WERI-Rb-1 (cell line): ENCODE measurements at regions not wholly inside any gene's neighbourhood (a gene's known extent, or its start where the extent isn't known, plus 50 kb on each side); places are given as distances from the start of the nearest gene placed in this dataset.

Source experiments
- DNase-seq: peaks from one replicate; pipeline ENCODE4 v3.0.0-alpha.2; 2020
- H3K27ac ChIP-seq: fragments of 250-450 bp; sonication (Bioruptor Pico); 2 replicates; pipeline ENCODE4 v1.5.1; 2020; ENCODE audit warnings: mild to moderate bottlenecking, moderate library complexity
- H3K27me3 ChIP-seq: fragments of 250-450 bp; sonication (Bioruptor Pico); 2 replicates; pipeline ENCODE4 v1.5.1; 2021; ENCODE audit warnings: mild to moderate bottlenecking, low read depth, moderate library complexity; ENCODE audit not compliant: insufficient read depth, severe bottlenecking
- H3K36me3 ChIP-seq: fragments of 250-450 bp; sonication (Bioruptor Pico); 2 replicates; pipeline ENCODE4 v1.5.1; 2020; ENCODE audit warnings: mild to moderate bottlenecking, moderate library complexity
- H3K4me3 ChIP-seq: 2 replicates; pipeline ENCODE4 v1.5.1; 2011; ENCODE audit warnings: low read depth, mild to moderate bottlenecking, control low read depth, low read length
- H3K9me3 ChIP-seq: fragments of 250-450 bp; sonication (Bioruptor Pico); 2 replicates; pipeline ENCODE4 v1.5.1; 2021; ENCODE audit warnings: mild to moderate bottlenecking, moderate library complexity; ENCODE audit not compliant: severe bottlenecking
- CTCF ChIP-seq: IDR thresholded peaks from 2 replicates; pipeline ENCODE4 v1.5.1; 2011; ENCODE audit warnings: low read depth, mild to moderate bottlenecking, control low read depth, inconsistent platforms, low read length

- Histone ChIP-seq H3K36me3 (no peaks in the 10 kb centered on the region), H3K27ac (no peak overlapping the region), H3K9me3 (no peaks in the 10 kb centered on the region), H3K27me3 (no peaks in the 10 kb centered on the region), H3K4me3 (no peak overlapping the region)
- DNase-seq = no peak
- TF ChIP-seq CTCF = no peak
Observed at GRCh38 chr18:39779926-39780325, 2175.1 kb upstream of the PIK3C3 start.

GRCh38 chr18:39776766-39777165 is 2178.3 kb upstream of the PIK3C3 start:
- Histone ChIP-seq H3K9me3 (no peaks in the 10 kb centered on the region), H3K27ac (no peak overlapping the region), H3K4me3 (no peak overlapping the region), H3K36me3 (no peaks in the 10 kb centered on the region), H3K27me3 (no peaks in the 10 kb centered on the region)
- no peak for DNase-seq
- no peak for TF ChIP-seq CTCF

GRCh38 chr18:39774957-39775598 is 2180.0 kb upstream of the PIK3C3 start:
- H3K27ac ChIP-seq = no peak overlapping the region
- no peak overlapping the region for H3K4me3 ChIP-seq
- TF ChIP-seq CTCF = no peak
- no peaks in the 10 kb centered on the region for H3K9me3 ChIP-seq
- DNase-seq = no peak
- no peaks in the 10 kb centered on the region for H3K27me3 ChIP-seq
- no peaks in the 10 kb centered on the region for H3K36me3 ChIP-seq

- Histone ChIP-seq H3K4me3 (no peak overlapping the region), H3K27ac (no peak overlapping the region), H3K9me3 (no peaks in the 10 kb centered on the region), H3K27me3 (no peaks in the 10 kb centered on the region), H3K36me3 (no peaks in the 10 kb centered on the region)
- DNase-seq = no peak
- no peak for TF ChIP-seq CTCF
Observed at GRCh38 chr18:39773646-39774045, 2181.4 kb upstream of the PIK3C3 start.

GRCh38 chr18:39772155-39772919 is 2182.7 kb upstream of the PIK3C3 start:
- Histone ChIP-seq H3K27ac (no peak overlapping the region), H3K36me3 (no peaks in the 10 kb centered on the region), H3K27me3 (no peaks in the 10 kb centered on the region), H3K9me3 (no peaks in the 10 kb centered on the region), H3K4me3 (no peak overlapping the region)
- TF ChIP-seq CTCF = no peak
- no peak for DNase-seq

- H3K27ac ChIP-seq = no peak overlapping the region
- no peaks in the 10 kb centered on the region for H3K9me3 ChIP-seq
- no peak for DNase-seq
- H3K27me3 ChIP-seq = no peaks in the 10 kb centered on the region
- no peak overlapping the region for H3K4me3 ChIP-seq
- H3K36me3 ChIP-seq = no peaks in the 10 kb centered on the region
- no peak for TF ChIP-seq CTCF
Observed at GRCh38 chr18:39770399-39770798, 2184.6 kb upstream of the PIK3C3 start.
